ENCODE measurements at regions not wholly inside any gene's neighbourhood (a gene's known extent, or its start where the extent isn't known, plus 50 kb on each side); places are given as distances from the start of the nearest gene placed in this dataset.
"Not testable (repeated sequence)": the region's sequence is repeated elsewhere in the genome, so short reads cannot be mapped to it uniquely, and the experiment has no call there.

- DNase-seq: no peak
These were observed 74.2 kb downstream of the APOBEC1 start for GRCh38 chr12:7591531-7591930.

GRCh38 chr12:7590085-7590484, 75.6 kb downstream of the APOBEC1 start:
- not testable (repeated sequence) for DNase-seq

GRCh38 chr12:7588742-7589329, 76.9 kb downstream of the APOBEC1 start:
- DNase-seq: peak; percentile 39

DNA sequence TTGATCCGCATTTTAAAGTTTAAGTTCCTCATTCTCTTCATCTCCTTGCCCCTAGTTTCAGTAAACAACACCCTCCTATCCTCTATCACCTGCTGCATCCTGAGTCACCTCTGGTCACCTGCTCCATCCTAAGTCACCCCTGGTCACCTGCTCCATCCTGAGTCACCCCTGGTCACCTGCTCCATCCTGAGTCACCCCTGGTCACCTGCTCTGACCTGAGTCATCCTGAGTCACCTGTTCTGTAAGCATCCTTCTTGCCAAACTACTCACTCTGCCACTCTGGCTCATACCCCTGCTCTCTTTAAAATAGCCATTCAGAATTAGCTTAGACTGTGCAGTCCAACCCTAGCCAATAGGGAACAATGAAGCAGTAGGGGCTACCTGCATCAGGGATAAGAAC, 80.6 kb upstream of the CD163 start:
- not testable (repeated sequence) for DNase-seq

DNA sequence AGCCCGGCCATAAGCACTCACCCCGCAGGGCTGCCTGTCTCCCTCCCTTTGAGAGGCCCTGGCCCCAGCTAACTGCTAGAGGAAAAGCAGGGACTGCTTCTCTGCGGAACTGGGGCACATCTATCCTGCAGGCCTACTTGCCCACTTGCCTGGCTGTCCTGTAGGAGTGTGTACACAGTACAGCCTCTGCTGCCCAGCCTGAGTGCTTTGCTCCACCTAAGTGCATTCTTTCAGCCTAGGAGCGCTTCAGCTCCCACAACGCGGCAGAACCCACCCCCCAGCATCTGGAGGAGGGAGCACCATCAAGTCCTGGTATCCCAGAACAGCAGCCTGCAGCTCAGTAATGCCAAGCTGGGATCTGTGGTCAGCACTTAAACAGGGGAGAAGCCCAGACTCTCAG, 79.9 kb upstream of the CD163 start:
- DNase-seq: no peak

DNA sequence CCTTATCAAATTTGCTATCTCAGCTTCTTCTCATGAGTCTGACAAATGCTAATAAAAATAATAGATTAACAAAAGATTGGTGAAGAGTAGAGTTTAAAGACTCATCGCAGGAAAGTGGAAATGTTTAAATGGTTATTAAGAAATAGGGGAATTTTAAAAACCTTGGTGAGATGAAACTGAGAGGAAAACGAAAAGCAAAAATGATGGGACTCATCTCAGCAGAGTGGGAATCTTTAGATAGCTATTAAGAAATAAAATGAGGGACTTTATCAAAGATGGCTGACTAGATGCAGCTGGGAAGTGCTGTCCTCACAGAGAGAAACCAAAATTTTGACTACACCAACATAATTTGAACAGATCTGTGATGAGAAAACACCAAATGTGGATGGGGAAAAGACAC, 79.2 kb upstream of the CD163 start:
- no peak for DNase-seq

- no peak for DNase-seq
These were observed 78.0 kb upstream of the CD163 start for GRCh38 chr12:7581625-7582024.

- DNase-seq: no peak
These were observed 77.5 kb upstream of the CD163 start for GRCh38 chr12:7581046-7581445.

- DNase-seq: no peak
These were observed 67.7 kb upstream of the CD163 start for GRCh38 chr12:7571257-7571656.

DNA sequence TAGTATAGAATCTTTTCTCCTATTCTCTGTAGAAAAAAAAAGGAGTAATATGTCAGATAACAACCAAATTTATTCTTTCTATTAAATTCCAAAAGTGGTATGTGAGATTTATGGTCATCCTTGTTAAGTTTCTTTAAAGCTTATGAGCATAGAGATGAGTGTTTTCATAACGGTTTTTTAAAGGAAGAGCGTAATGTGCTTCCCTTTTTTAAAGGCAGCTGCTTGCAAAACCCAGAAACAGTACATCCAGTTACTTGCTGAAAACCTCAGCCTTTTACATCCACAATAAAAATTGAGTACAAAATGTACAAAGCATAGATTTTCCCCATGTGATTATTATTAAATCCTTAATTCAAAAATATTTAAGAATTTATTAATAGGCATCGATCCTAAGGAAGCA, 53.6 kb upstream of the CD163 start:
- no peak for DNase-seq

DNA sequence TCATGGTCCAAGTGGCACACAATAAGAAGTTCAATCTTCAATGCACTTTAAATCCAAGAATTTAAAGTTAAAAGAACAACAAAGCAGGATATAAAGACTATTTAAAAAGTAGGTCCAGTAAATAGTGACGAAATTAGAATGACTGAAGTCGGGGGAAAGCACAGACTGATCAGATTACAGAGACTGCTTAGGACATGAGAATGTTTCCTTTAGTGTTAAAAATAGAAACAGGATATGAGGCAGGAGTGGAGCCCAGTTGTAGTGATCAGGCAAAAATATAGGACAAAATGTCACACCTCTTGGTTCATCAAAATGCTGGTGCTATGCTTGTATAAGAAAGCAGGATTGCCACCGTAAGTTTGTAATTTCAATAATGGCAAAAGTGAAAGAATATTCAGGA, 52.2 kb upstream of the CD163 start:
- DNase-seq: no peak

DNA sequence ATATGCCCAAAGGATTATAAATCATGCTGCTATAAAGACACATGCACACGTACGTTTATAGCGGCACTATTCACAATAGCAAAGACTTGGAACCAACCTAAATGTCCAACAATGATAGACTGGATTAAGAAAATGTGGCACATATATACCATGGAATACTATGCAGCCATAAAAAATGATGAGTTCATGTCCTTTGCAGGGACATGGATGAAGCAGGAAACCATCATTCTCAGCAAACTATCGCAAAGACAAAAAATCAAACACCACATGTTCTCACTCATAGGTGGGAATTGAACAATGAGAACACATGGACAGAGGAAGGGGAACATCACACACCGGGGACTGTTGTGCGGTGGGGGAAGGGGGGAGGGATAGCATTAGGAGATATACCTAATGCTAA, 51.3 kb upstream of the CD163 start:
- not testable (repeated sequence) for DNase-seq

Data from stimulated activated CD4-positive, alpha-beta T cell treated with anti-CD3 and anti-CD28 coated beads, Interleukin-4, amount 100 ng/mL, for 24 hours (primary cell).